OCI-LY1 (cell line): ENCODE measurements at regions not wholly inside any gene's neighbourhood (a gene's known extent, or its start where the extent isn't known, plus 50 kb on each side); places are given as distances from the start of the nearest gene placed in this dataset.

Source experiments
- H2AFZ ChIP-seq: fragments of 200-600 bp; sonication (generic), shearing (Covaris generic); 2 replicates; pipeline ENCODE4 v1.6.0; 2014; ENCODE audit warnings: antibody characterized with exemption, mild to moderate bottlenecking, low read length
- H3F3A ChIP-seq: fragments of 200-600 bp; sonication (generic), shearing (Covaris generic); 2 replicates; pipeline ENCODE4 v1.6.0; 2014; ENCODE audit warnings: mild to moderate bottlenecking, antibody characterized with exemption, low read length, moderate library complexity; ENCODE audit not compliant: insufficient read depth
- H3K27ac ChIP-seq: fragments of 200-600 bp; sonication (generic); 2 replicates; pipeline ENCODE4 v1.5.1; 2014; ENCODE audit warnings: low read length, mixed run types, mild to moderate bottlenecking, low read depth; ENCODE audit not compliant: poor library complexity, severe bottlenecking
- H3K27me3 ChIP-seq: fragments of 200-600 bp; sonication (generic); 2 replicates; pipeline ENCODE4 v1.6.0; 2014; ENCODE audit warnings: antibody characterized with exemption, mild to moderate bottlenecking, low read length, moderate library complexity; ENCODE audit not compliant: insufficient read depth
- H3K36me3 ChIP-seq: fragments of 200-600 bp; sonication (generic); 2 replicates; pipeline ENCODE4 v1.6.1; 2014; ENCODE audit warnings: mild to moderate bottlenecking, antibody characterized with exemption, low read length, moderate library complexity, mixed read lengths; ENCODE audit not compliant: insufficient read depth
- H3K4me1 ChIP-seq: fragments of 200-600 bp; sonication (generic); 2 replicates; pipeline ENCODE4 v1.5.1; 2014; ENCODE audit warnings: mild to moderate bottlenecking, low read length, moderate library complexity; ENCODE audit not compliant: insufficient read depth, severe bottlenecking
- H3K4me2 ChIP-seq: fragments of 200-600 bp; sonication (generic), shearing (Covaris generic); 2 replicates; pipeline ENCODE4 v1.6.1; 2014; ENCODE audit warnings: low read length
- H3K4me3 ChIP-seq: fragments of 200-600 bp; sonication (generic); 2 replicates; pipeline ENCODE4 v1.5.1; 2014; ENCODE audit warnings: low read length, low read depth, mild to moderate bottlenecking, mixed read lengths; ENCODE audit not compliant: poor library complexity, severe bottlenecking
- H3K79me2 ChIP-seq: fragments of 200-600 bp; shearing (Covaris generic); 2 replicates; pipeline ENCODE4 v1.6.1; 2016; ENCODE audit warnings: mixed run types, low read length, mixed read lengths; ENCODE audit not compliant: insufficient read depth
- H3K9ac ChIP-seq: fragments of 200-600 bp; sonication (generic), shearing (Covaris generic); 2 replicates; pipeline ENCODE4 v1.6.1; 2014; ENCODE audit warnings: mild to moderate bottlenecking, low read length, mixed read lengths
- H3K9me2 ChIP-seq: fragments of 200-600 bp; sonication (generic), shearing (Covaris generic); 2 replicates; pipeline ENCODE4 v1.6.1; 2014; ENCODE audit warnings: low read depth, mild to moderate bottlenecking, low read length, mixed read lengths
- H3K9me3 ChIP-seq: fragments of 200-600 bp; shearing (Covaris generic); 2 replicates; pipeline ENCODE4 v1.6.1; 2014; ENCODE audit warnings: low read length, mixed read lengths
- H4K20me1 ChIP-seq: fragments of 200-600 bp; sonication (generic), shearing (Covaris generic); 2 replicates; pipeline ENCODE4 v1.6.0; 2016; ENCODE audit warnings: mild to moderate bottlenecking, low read length; ENCODE audit not compliant: insufficient read depth
- CTCF ChIP-seq: fragments of 200-600 bp; sonication (generic), shearing (Covaris generic); IDR thresholded peaks from 2 replicates; pipeline ENCODE4 v1.5.1; 2017; ENCODE audit warnings: mild to moderate bottlenecking, antibody characterized with exemption, low read length, moderate library complexity, mixed read lengths
- EZH2 ChIP-seq: fragments of 200-600 bp; sonication (generic), shearing (Covaris generic); IDR thresholded peaks from 2 replicates; pipeline ENCODE4 v1.8.0; 2017; ENCODE audit warnings: borderline replicate concordance, mixed run types, mild to moderate bottlenecking, antibody characterized with exemption, low read length, moderate library complexity, mixed read lengths

GRCh38 chr2:193272011-193272410, 1077.3 kb upstream of the TMEFF2 start:
- H3K27ac ChIP-seq, result no peak overlapping the region

GRCh38 chr2:193270816-193271215, 1076.1 kb upstream of the TMEFF2 start:
- H3K9me2 ChIP-seq, result no peaks in the 10 kb centered on the region
- H3K9me3 ChIP-seq, result no peaks in the 10 kb centered on the region
- H3K27ac ChIP-seq, result no peak overlapping the region
- no peaks in the 10 kb centered on the region for H3K79me2 ChIP-seq
- no peak overlapping the region for H3K9ac ChIP-seq
- H3F3A ChIP-seq, result no peaks in the 10 kb centered on the region
- no peak for TF ChIP-seq EZH2
- no peak for TF ChIP-seq CTCF
- H4K20me1 ChIP-seq, result no peaks in the 10 kb centered on the region
- H3K27me3 ChIP-seq, result no peaks in the 10 kb centered on the region
- no peaks in the 10 kb centered on the region for H3K4me1 ChIP-seq
- H3K4me3 ChIP-seq, result no peak overlapping the region
- H3K4me2 ChIP-seq, result no peak overlapping the region
- H2AFZ ChIP-seq, result no peak overlapping the region
- H3K36me3 ChIP-seq, result no peaks in the 10 kb centered on the region

More at GRCh38 chr2:193272011-193272410, 1077.3 kb upstream of the TMEFF2 start:
- no peak overlapping the region for H3K9ac ChIP-seq
- H4K20me1 ChIP-seq, result no peaks in the 10 kb centered on the region
- H3F3A ChIP-seq, result no peaks in the 10 kb centered on the region
- no peaks in the 10 kb centered on the region for H3K9me2 ChIP-seq
- no peak overlapping the region for H3K4me2 ChIP-seq
- no peak for TF ChIP-seq EZH2
- no peak for TF ChIP-seq CTCF
- no peaks in the 10 kb centered on the region for H3K79me2 ChIP-seq
- H3K36me3 ChIP-seq, result no peaks in the 10 kb centered on the region
- H3K27me3 ChIP-seq, result no peaks in the 10 kb centered on the region
- no peaks in the 10 kb centered on the region for H3K4me1 ChIP-seq
- no peak overlapping the region for H2AFZ ChIP-seq
- H3K9me3 ChIP-seq, result no peaks in the 10 kb centered on the region
- no peak overlapping the region for H3K4me3 ChIP-seq

- no peaks in the 10 kb centered on the region for H3F3A ChIP-seq
- H3K9me3 ChIP-seq, result no peaks in the 10 kb centered on the region
- H3K9me2 ChIP-seq, result no peaks in the 10 kb centered on the region
- no peak overlapping the region for H2AFZ ChIP-seq
- no peaks in the 10 kb centered on the region for H3K79me2 ChIP-seq
- H4K20me1 ChIP-seq, result no peaks in the 10 kb centered on the region
- no peak overlapping the region for H3K4me2 ChIP-seq
- H3K4me3 ChIP-seq, result no peak overlapping the region
- H3K36me3 ChIP-seq, result no peaks in the 10 kb centered on the region
- no peak overlapping the region for H3K9ac ChIP-seq
- no peaks in the 10 kb centered on the region for H3K4me1 ChIP-seq
- TF ChIP-seq EZH2, result no peak
- TF ChIP-seq CTCF, result no peak
- no peaks in the 10 kb centered on the region for H3K27me3 ChIP-seq
- H3K27ac ChIP-seq, result no peak overlapping the region
Observed at GRCh38 chr2:193267496-193268002, 1072.8 kb upstream of the TMEFF2 start.
